Smooth muscle cell (in vitro differentiated cells): ENCODE measurements at regions not wholly inside any gene's neighbourhood (a gene's known extent, or its start where the extent isn't known, plus 50 kb on each side); places are given as distances from the start of the nearest gene placed in this dataset.
"Not testable (repeated sequence)": the region's sequence is repeated elsewhere in the genome, so short reads cannot be mapped to it uniquely, and the experiment has no call there.

Experiments used
- DNase-seq: peaks from one replicate; lab custom pipeline; 2025; ENCODE audit not compliant: unreplicated experiment; lab: John Stamatoyannopoulos, UW
- H2AFZ ChIP-seq: fragments of 200-600 bp; sonication (generic); 2 replicates; pipeline ENCODE4 v1.6.0; 2016; ENCODE audit warnings: antibody characterized with exemption, low read depth, mild to moderate bottlenecking
- H3F3A ChIP-seq: fragments of 200-600 bp; sonication (generic); 2 replicates; pipeline ENCODE4 v1.6.0; 2017; ENCODE audit warnings: antibody characterized with exemption, low read depth
- H3K27ac ChIP-seq: fragments of 200-600 bp; sonication (generic); 2 replicates; pipeline ENCODE4 v1.5.1; 2016; ENCODE audit warnings: low read depth, mild to moderate bottlenecking
- H3K27me3 ChIP-seq: fragments of 200-600 bp; sonication (generic); 2 replicates; pipeline ENCODE4 v1.6.1; 2016; ENCODE audit warnings: low read depth, mild to moderate bottlenecking
- H3K36me3 ChIP-seq: fragments of 200-600 bp; sonication (generic); 2 replicates; pipeline ENCODE4 v1.5.1; 2016; ENCODE audit warnings: low read depth
- H3K4me1 ChIP-seq: fragments of 200-600 bp; sonication (generic); 2 replicates; pipeline ENCODE4 v1.5.1; 2016; ENCODE audit warnings: low read depth
- H3K4me2 ChIP-seq: fragments of 200-600 bp; sonication (generic); 2 replicates; pipeline ENCODE4 v1.6.0; 2016; ENCODE audit warnings: mild to moderate bottlenecking
- H3K4me3 ChIP-seq: fragments of 200-600 bp; sonication (generic); 2 replicates; pipeline ENCODE4 v1.5.1; 2016; ENCODE audit warnings: mild to moderate bottlenecking
- H3K79me2 ChIP-seq: fragments of 200-600 bp; sonication (generic); 2 replicates; pipeline ENCODE4 v1.6.0; 2016; ENCODE audit warnings: low read depth, mild to moderate bottlenecking
- H3K9ac ChIP-seq: fragments of 200-600 bp; sonication (generic); 2 replicates; pipeline ENCODE4 v1.6.0; 2016; ENCODE audit warnings: low read depth
- H3K9me3 ChIP-seq: fragments of 200-600 bp; sonication (generic); replicated peaks from 2 replicates; pipeline ENCODE4 v1.5.1; 2016; ENCODE audit warnings: low read depth
- H4K20me1 ChIP-seq: fragments of 200-600 bp; sonication (generic); 2 replicates; pipeline ENCODE4 v1.6.0; 2016; ENCODE audit warnings: low read depth
- WGBS: methylation state at CpG from one replicate; pipeline ENCODE4 v1.1.7; 2016; ENCODE audit warnings: low lambda C conversion rate; 5-methylcytosine and 5-hydroxymethylcytosine counted together

- not testable (repeated sequence) for H3K4me2 ChIP-seq, H3K36me3 ChIP-seq, H4K20me1 ChIP-seq, H2AFZ ChIP-seq, H3K4me1 ChIP-seq, H3F3A ChIP-seq, H3K79me2 ChIP-seq, H3K9me3 ChIP-seq, DNase-seq, H3K27ac ChIP-seq, H3K4me3 ChIP-seq, H3K9ac ChIP-seq, H3K27me3 ChIP-seq
- WGBS: 72% methylated on average over 7 of the region's 11 CpGs
Observed at GRCh38 chr2:91628471-91628870, 2937.0 kb downstream of the RPIA start.

DNA sequence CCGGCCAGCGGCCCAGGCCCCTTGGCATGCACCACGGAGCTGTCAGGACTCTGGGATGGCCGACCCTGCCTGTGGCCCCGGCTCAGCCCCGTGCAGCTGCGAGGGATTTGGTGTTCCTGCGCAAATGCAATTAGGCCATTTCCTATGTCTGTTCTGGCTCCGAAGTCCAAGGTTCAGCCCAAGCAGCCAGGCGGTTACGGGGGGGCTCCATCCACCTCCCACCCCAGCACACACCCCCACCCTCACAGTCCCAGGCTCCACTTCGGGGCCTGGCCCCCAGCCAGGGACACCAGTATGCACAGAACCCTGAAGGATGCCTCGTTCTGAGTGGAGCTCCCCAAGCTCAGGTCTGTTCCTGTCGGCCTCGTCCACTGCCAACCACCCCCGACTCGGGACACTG is 2965.7 kb downstream of the RPIA start:
- not testable (repeated sequence) for H3K4me1 ChIP-seq, H3K4me2 ChIP-seq, H3K9ac ChIP-seq, H4K20me1 ChIP-seq, H3K9me3 ChIP-seq, H3K36me3 ChIP-seq, DNase-seq, H3K27me3 ChIP-seq, H3K27ac ChIP-seq, H3K4me3 ChIP-seq, H2AFZ ChIP-seq, H3K79me2 ChIP-seq, H3F3A ChIP-seq
- WGBS: 88% methylated on average over 4 of the region's 17 CpGs

DNA sequence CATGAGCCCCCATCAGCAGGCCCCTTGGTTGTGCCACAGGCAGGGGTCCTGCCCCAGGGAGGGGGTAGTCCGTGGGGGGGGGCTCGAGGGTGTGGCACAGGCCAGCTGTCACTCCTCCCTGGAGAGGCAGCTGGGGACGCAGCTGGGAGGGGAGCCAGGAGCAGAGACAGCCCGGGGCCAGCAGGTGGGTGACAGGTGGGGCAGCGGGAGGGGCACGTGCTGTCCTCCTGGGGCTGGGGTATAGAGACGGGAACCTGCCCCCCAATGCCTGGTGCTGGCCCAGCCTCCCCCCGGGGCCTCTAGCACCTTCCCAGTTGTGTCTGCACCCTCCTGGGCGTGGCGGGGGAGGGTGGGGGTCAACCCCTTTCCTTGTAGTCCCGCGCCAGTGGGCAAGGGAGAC is 2966.9 kb downstream of the RPIA start:
- 93% methylated on average over 2 of the region's 12 CpGs for WGBS
- not testable (repeated sequence) for H3K36me3 ChIP-seq

DNA sequence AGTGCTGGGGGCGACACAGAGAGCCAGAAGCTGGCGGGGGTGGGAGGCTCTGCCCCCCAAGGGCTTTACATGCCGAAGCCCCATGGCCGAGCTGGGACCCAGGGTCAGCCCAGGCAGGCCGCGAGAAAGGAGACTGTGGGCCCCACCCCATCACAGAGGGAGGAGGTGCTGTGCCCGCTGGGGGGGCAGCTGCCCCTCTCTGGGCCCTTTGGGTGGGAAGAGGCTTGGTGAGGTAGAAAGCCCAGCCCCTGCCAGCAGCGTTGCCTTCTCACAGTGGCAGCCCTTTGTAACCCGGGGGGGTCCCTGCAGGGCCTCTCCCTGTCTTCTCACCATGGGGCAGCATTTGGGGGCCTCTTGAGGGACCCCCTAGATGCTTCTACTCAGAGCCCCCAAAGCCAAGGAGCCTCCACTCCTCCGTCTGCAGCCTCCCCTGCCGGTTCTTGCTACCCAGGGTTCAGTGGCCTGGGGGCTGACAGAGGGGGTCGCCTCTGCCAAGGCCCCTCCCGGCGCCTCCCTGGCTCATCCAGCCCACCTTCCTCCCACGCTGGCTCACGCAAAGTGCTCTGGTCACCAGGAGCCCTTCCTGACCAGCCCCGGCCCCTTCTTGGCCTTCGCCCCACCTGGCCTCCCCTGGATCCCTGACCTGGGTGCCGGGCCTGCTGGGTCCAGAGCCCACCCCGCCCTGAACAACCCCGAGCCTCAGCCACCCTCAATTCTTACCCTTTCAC is 2967.9 kb downstream of the RPIA start:
- H3K4me1 ChIP-seq, H3K4me2 ChIP-seq, DNase-seq, H3F3A ChIP-seq, H3K79me2 ChIP-seq, H3K4me3 ChIP-seq, H4K20me1 ChIP-seq, H2AFZ ChIP-seq, H3K9ac ChIP-seq, H3K27ac ChIP-seq, H3K9me3 ChIP-seq, H3K27me3 ChIP-seq, H3K36me3 ChIP-seq: not testable (repeated sequence)
- WGBS: 89% methylated on average over 7 of the region's 21 CpGs

More for the DNA sequence above, 2966.9 kb downstream of the RPIA start:
- H4K20me1 ChIP-seq, DNase-seq, H3K4me3 ChIP-seq, H3K4me1 ChIP-seq, H3K4me2 ChIP-seq, H3F3A ChIP-seq, H3K9ac ChIP-seq, H3K27ac ChIP-seq, H3K27me3 ChIP-seq, H3K9me3 ChIP-seq, H2AFZ ChIP-seq, H3K79me2 ChIP-seq: not testable (repeated sequence)

DNA sequence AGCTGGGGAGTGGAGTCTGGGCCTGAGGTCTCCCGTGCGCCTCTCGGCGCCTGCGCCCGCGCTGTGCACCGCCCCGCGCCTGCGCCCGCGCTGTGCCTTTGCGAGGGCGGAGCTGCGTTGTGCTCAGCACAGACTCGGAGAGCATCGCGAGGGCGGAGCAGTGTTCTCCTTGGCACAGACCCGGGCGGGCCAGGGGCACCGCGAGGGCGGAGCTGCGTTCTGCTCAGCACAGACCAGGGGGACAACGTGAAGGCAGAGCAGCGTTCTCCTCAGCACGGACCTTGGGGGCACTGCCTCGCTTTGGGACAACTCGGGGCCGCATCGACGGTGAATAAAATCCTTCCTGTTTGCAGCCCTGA is 2968.4 kb downstream of the RPIA start:
- 94% methylated on average over 15 of the region's 34 CpGs for WGBS
- not testable (repeated sequence) for H3K4me3 ChIP-seq, H3K36me3 ChIP-seq, H3K4me2 ChIP-seq, H3F3A ChIP-seq, H3K4me1 ChIP-seq, H3K9me3 ChIP-seq, H2AFZ ChIP-seq, DNase-seq, H3K79me2 ChIP-seq, H4K20me1 ChIP-seq, H3K27me3 ChIP-seq, H3K9ac ChIP-seq, H3K27ac ChIP-seq

GRCh38 chr2:91667341-91667740 is 2975.9 kb downstream of the RPIA start:
- H4K20me1 ChIP-seq, H3K79me2 ChIP-seq, H3K9ac ChIP-seq, H3K4me3 ChIP-seq, DNase-seq, H3K27me3 ChIP-seq, H3K4me2 ChIP-seq, H3F3A ChIP-seq, H3K27ac ChIP-seq, H3K9me3 ChIP-seq, H3K36me3 ChIP-seq, H2AFZ ChIP-seq, H3K4me1 ChIP-seq: not testable (repeated sequence)
- WGBS: 43% methylated on average over 1 of the region's 2 CpGs

DNA sequence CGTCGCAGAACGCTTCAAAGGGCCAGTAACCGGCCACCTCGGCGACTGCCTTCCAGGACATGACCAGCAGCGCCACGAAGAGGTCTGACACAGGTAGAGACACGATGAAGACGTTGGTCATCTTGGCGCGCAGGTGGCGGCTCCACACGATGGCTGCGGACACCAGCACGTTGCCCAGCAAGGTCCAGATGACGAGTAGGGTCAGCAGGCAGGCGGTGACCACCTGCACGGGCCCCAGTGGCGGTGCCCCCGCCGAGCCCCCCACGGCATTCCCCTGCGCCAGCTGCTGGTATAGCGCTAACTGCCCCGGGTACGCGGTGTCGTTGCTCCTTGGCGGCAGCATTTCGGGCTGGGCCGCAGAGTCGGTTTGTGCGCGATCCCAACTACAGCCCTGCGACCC is 2994.1 kb downstream of the RPIA start:
- not testable (repeated sequence) for H3K4me2 ChIP-seq, H3K79me2 ChIP-seq, H3K36me3 ChIP-seq, H2AFZ ChIP-seq, H3K27me3 ChIP-seq, H3K4me3 ChIP-seq, DNase-seq, H4K20me1 ChIP-seq, H3K27ac ChIP-seq, H3K9ac ChIP-seq, H3F3A ChIP-seq, H3K4me1 ChIP-seq, H3K9me3 ChIP-seq
- WGBS: no CpG with 5 or more reads among the region's 36 CpGs

DNA sequence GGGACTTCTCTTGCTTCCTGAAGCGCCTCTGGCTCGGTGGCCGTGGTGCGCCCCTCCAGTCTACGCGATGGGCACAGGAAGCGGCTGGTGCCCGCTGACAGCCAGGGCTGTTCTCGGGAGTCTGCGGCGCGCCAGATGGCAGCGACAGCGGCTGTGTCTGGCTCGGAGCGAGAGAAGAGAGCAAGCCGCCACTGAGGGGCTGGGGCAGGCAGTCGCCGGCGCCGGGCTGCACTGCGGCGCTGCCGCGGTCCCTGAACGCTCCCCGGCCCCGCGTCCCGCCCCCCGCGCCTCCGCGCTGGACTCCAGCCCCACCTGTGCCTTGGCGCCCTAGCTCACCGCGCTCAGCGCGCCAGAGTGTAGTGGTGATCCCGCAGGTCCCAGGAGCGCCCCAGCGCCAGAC is 2994.6 kb downstream of the RPIA start:
- WGBS: 95% methylated on average over 14 of the region's 42 CpGs

More for the DNA sequence above, 2994.6 kb downstream of the RPIA start:
- H3K9ac ChIP-seq, H3K79me2 ChIP-seq, DNase-seq, H4K20me1 ChIP-seq, H3K4me1 ChIP-seq, H3K27me3 ChIP-seq, H2AFZ ChIP-seq, H3K4me3 ChIP-seq, H3F3A ChIP-seq, H3K9me3 ChIP-seq, H3K36me3 ChIP-seq, H3K4me2 ChIP-seq, H3K27ac ChIP-seq: not testable (repeated sequence)
